Natural killer cell (primary cell): ENCODE measurements at regions not wholly inside any gene's neighbourhood (a gene's known extent, or its start where the extent isn't known, plus 50 kb on each side); places are given as distances from the start of the nearest gene placed in this dataset.

Experiments
- ATAC-seq, 3 donors: fragments of 150-1000 bp in 2 of 3; fragments of 200-7000 bp in 1 of 3; cut with Tn5 transposase; 1 replicate in 1 of 3; 2 replicates in 2 of 3; pipeline ENCODE4 v1.10.0; 2021; ENCODE audit warnings: mild to moderate bottlenecking in 2 of 3, moderate library complexity in 2 of 3
- DNase-seq, 2 donors: peaks; one replicate each; pipeline versions ENCODE4 v3.0.0 to v3.0.0-alpha.2; 2013 to 2021; ENCODE audit warnings: mixed read lengths in 1 of 2
- H3K27ac ChIP-seq: one replicate; pipeline ENCODE4 v1.5.1; 2013; ENCODE audit warnings: mild to moderate bottlenecking, low read length
- H3K27me3 ChIP-seq: one replicate; pipeline ENCODE4 v1.6.1; 2013; ENCODE audit warnings: low read length; ENCODE audit not compliant: control insufficient read depth, insufficient read depth
- H3K36me3 ChIP-seq: one replicate; pipeline ENCODE4 v1.6.1; 2013; ENCODE audit warnings: low read length; ENCODE audit not compliant: control insufficient read depth, insufficient read depth
- H3K4me1 ChIP-seq: one replicate; pipeline ENCODE4 v1.6.1; 2013; ENCODE audit warnings: low read length; ENCODE audit not compliant: control insufficient read depth, insufficient read depth
- H3K4me3 ChIP-seq: one replicate; pipeline ENCODE4 v1.5.1; 2013; ENCODE audit warnings: low read length
- H3K9me3 ChIP-seq: one replicate; pipeline ENCODE4 v1.6.1; 2013; ENCODE audit warnings: low read length; ENCODE audit not compliant: control insufficient read depth, insufficient read depth
- H3K27ac Mint-ChIP-seq, 2 donors: one replicate each; pipeline ENCODE4 v1.8.0; 2022; ENCODE audit warnings: mild to moderate bottlenecking in 2 of 2, mixed read lengths in 2 of 2, moderate library complexity in 1 of 2
- H3K27me3 Mint-ChIP-seq, 2 donors: one replicate each; pipeline ENCODE4 v1.8.0; 2022; ENCODE audit warnings: low read depth in 2 of 2, mixed read lengths in 2 of 2
- H3K36me3 Mint-ChIP-seq: one replicate; pipeline ENCODE4 v1.8.0; 2022; ENCODE audit warnings: mixed read lengths
- H3K4me1 Mint-ChIP-seq, 2 donors: one replicate each; pipeline ENCODE4 v1.8.0; 2022; ENCODE audit warnings: mixed read lengths in 2 of 2
- H3K4me3 Mint-ChIP-seq: one replicate; pipeline ENCODE4 v1.8.0; 2022; ENCODE audit warnings: mild to moderate bottlenecking, moderate library complexity, mixed read lengths
- H3K9me3 Mint-ChIP-seq, 2 donors: one replicate each; pipeline ENCODE4 v1.8.0; 2022; ENCODE audit warnings: mixed read lengths in 2 of 2
- WGBS: methylation state at CpG from one replicate; pipeline ENCODE4 v1.1.7; 2013; ENCODE audit warnings: missing lambda C conversion rate; ENCODE audit not compliant: insufficient coverage; 5-methylcytosine and 5-hydroxymethylcytosine counted together
- intact Hi-C: fragments of 100-400 bp; cut with micrococcal nuclease; formaldehyde crosslinking; loops from one replicate; pipeline ENCODE4 v1.14.2; 2022
- TF ChIP-seq, protein P1 (sequence below): fragments of 200-600 bp; IDR thresholded peaks from one replicate; pipeline ENCODE4 v1.8.0; 2022; ENCODE audit warnings: antibody characterized with exemption

DNA sequence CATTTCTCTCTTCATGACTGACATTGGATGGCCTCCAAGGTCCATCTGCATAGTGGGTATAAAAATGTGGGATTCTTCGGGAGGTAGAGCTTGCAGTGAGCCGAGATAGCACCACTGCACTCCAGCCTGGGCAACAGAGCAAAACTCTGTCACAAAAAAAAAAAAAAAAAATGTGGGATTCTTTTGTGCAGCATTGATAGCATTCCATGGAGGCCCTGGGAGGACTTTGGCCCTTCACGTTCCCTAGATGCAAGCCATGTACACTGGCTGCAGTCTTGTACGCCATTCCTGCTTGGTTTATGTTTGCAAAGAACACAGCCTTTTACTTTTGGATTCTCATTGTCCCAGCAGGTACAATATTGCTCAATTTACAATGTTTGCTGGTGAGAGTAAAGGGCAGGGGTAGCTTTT is 157.8 kb downstream of the SLCO4C1 start:
- TF ChIP-seq, protein P1, sequence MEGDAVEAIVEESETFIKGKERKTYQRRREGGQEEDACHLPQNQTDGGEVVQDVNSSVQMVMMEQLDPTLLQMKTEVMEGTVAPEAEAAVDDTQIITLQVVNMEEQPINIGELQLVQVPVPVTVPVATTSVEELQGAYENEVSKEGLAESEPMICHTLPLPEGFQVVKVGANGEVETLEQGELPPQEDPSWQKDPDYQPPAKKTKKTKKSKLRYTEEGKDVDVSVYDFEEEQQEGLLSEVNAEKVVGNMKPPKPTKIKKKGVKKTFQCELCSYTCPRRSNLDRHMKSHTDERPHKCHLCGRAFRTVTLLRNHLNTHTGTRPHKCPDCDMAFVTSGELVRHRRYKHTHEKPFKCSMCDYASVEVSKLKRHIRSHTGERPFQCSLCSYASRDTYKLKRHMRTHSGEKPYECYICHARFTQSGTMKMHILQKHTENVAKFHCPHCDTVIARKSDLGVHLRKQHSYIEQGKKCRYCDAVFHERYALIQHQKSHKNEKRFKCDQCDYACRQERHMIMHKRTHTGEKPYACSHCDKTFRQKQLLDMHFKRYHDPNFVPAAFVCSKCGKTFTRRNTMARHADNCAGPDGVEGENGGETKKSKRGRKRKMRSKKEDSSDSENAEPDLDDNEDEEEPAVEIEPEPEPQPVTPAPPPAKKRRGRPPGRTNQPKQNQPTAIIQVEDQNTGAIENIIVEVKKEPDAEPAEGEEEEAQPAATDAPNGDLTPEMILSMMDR: no peak
- H3K27me3 Mint-ChIP-seq: peaks cover 0 to 3% of the 10 kb centered on the region in 2 donors
- ATAC-seq: no peak
- H3K4me3 Mint-ChIP-seq: no peak overlapping the region
- H3K9me3 ChIP-seq: no peaks in the 10 kb centered on the region
- DNase-seq: no peak
- H3K4me1 ChIP-seq: no peaks in the 10 kb centered on the region
- H3K27ac Mint-ChIP-seq: no peak overlapping the region
- intact Hi-C loops: no loop called here
- H3K4me1 Mint-ChIP-seq: no peaks in the 10 kb centered on the region
- WGBS: 89% methylated on average over 4 of the region's 4 CpGs
- H3K4me3 ChIP-seq: no peak overlapping the region
- no peaks in the 10 kb centered on the region for H3K36me3 Mint-ChIP-seq
- no peaks in the 10 kb centered on the region for H3K36me3 ChIP-seq
- no peaks in the 10 kb centered on the region for H3K27me3 ChIP-seq
- no peak overlapping the region for H3K27ac ChIP-seq
- H3K9me3 Mint-ChIP-seq: no peaks in the 10 kb centered on the region

DNA sequence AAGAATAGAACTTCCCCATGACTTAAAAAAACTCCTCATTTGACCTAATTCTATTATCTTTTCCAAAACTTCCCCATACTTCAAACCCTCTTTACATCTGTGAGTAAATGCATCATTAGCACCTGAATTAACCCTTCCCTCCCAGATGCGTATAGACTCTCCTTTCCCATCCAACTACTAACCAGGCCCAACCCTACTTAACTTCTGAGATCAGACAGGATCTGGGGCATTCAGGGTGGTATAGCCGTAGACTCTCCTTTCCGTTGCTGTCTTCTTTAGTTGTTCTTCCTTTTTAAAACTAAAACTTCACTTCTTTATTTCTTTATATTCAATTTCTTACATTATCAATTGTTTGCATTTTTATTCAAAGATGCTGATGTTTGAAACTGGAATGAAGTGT is 165.2 kb downstream of the SLCO4C1 start:
- no peak overlapping the region for H3K4me3 Mint-ChIP-seq
- 100% methylated on average over 3 of the region's 3 CpGs for WGBS
- DNase-seq (no peak), ATAC-seq (no peak)
- Histone ChIP-seq H3K4me1 (no peaks in the 10 kb centered on the region), H3K36me3 (no peaks in the 10 kb centered on the region), H3K4me3 (no peak overlapping the region), H3K9me3 (no peaks in the 10 kb centered on the region), H3K27ac (no peak overlapping the region), H3K27me3 (no peaks in the 10 kb centered on the region)
- intact Hi-C loops: no loop called here
- no peaks in the 10 kb centered on the region for H3K36me3 Mint-ChIP-seq
- TF ChIP-seq, protein P1: no peak
- H3K4me1 Mint-ChIP-seq: no peaks in the 10 kb centered on the region
- H3K27me3 Mint-ChIP-seq: no peaks in the 10 kb centered on the region
- H3K9me3 Mint-ChIP-seq: peaks cover 0 to 4% of the 10 kb centered on the region in 2 donors
- no peak overlapping the region for H3K27ac Mint-ChIP-seq

DNA sequence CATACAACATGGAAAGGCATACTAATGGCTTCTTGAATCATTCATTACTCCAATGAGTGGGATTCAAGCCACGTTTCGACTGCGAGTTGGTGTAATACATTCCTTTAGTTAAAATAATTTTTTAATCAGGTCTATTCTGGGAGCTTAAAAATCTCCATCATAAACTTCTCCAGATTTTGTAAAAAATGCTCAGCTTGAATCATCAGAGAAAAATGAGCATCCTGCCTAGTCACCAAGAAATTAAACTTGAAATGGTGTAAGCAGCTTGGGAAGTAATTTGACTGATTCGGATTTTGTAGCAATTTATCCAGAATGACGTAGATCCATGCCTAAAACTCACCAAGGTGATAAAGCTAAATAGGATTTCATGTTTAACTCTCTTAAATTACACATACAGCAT is 165.7 kb downstream of the SLCO4C1 start:
- TF ChIP-seq, protein P1: no peak
- no peaks in the 10 kb centered on the region for H3K36me3 Mint-ChIP-seq
- intact Hi-C loops: no loop called here
- ATAC-seq (no peak), DNase-seq (no peak)
- peaks cover 0 to 4% of the 10 kb centered on the region in 2 donors for H3K9me3 Mint-ChIP-seq
- H3K27me3 ChIP-seq: no peaks in the 10 kb centered on the region
- no peaks in the 10 kb centered on the region for H3K9me3 ChIP-seq
- no peak overlapping the region for H3K27ac Mint-ChIP-seq
- H3K36me3 ChIP-seq: no peaks in the 10 kb centered on the region
- no peaks in the 10 kb centered on the region for H3K4me1 Mint-ChIP-seq
- 86% methylated on average over 2 of the region's 5 CpGs for WGBS
- H3K4me3 Mint-ChIP-seq: no peak overlapping the region
- no peaks in the 10 kb centered on the region for H3K4me1 ChIP-seq
- no peak overlapping the region for H3K4me3 ChIP-seq
- no peak overlapping the region for H3K27ac ChIP-seq
- H3K27me3 Mint-ChIP-seq: no peaks in the 10 kb centered on the region

DNA sequence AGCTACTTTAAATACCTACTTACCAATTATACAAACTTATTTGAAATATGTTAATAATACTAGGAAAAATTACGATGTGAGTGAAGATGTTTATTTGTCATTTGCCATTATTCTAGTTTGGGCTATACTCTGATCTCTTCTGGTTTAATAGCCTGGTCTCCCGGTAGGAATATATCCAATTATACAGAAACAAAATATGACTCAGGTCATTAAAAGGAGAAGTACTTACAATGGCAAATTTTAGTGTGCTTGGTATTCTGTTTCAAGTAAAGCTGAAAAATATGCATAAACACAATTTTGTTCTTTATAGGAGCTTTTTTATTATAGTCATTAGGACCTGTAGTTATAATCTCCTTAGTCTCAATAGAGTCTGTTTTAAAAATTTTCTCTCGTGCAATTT is 176.8 kb downstream of the SLCO4C1 start:
- ATAC-seq: no peak

More for the DNA sequence above, 176.8 kb downstream of the SLCO4C1 start:
- Mint-ChIP-seq H3K9me3 (no peaks in the 10 kb centered on the region), H3K27ac (no peak overlapping the region), H3K4me3 (no peak overlapping the region), H3K27me3 (peaks cover 0 to 3% of the 10 kb centered on the region in 2 donors), H3K36me3 (no peaks in the 10 kb centered on the region), H3K4me1 (no peaks in the 10 kb centered on the region)
- H3K27ac ChIP-seq: no peak overlapping the region
- WGBS: no CpG with 5 or more reads among the region's 3 CpGs
- no peak for DNase-seq
- H3K27me3 ChIP-seq: no peaks in the 10 kb centered on the region
- intact Hi-C loops: no loop called here
- H3K4me3 ChIP-seq: no peak overlapping the region
- TF ChIP-seq, protein P1: no peak
- no peaks in the 10 kb centered on the region for H3K36me3 ChIP-seq
- no peaks in the 10 kb centered on the region for H3K9me3 ChIP-seq
- no peaks in the 10 kb centered on the region for H3K4me1 ChIP-seq
